Stimulated activated CD8-positive, alpha-beta memory T cell treated with anti-CD3 and anti-CD28 coated beads, Interleukin-7, amount 100 ng/mL, for 1 hour (primary cell): ENCODE measurements at regions not wholly inside any gene's neighbourhood (a gene's known extent, or its start where the extent isn't known, plus 50 kb on each side); places are given as distances from the start of the nearest gene placed in this dataset.
"Not testable (repeated sequence)": the region's sequence is repeated elsewhere in the genome, so short reads cannot be mapped to it uniquely, and the experiment has no call there.

Experiments used
- DNase-seq, 2 donors: peaks; one replicate each; pipeline ENCODE4 v3.0.0-alpha.2; 2020; ENCODE audit warnings: low read depth in 2 of 2

GRCh38 chr9:745761-746380 lies 95.6 kb upstream of the DMRT1 start:
- DNase-seq: no peak

DNA sequence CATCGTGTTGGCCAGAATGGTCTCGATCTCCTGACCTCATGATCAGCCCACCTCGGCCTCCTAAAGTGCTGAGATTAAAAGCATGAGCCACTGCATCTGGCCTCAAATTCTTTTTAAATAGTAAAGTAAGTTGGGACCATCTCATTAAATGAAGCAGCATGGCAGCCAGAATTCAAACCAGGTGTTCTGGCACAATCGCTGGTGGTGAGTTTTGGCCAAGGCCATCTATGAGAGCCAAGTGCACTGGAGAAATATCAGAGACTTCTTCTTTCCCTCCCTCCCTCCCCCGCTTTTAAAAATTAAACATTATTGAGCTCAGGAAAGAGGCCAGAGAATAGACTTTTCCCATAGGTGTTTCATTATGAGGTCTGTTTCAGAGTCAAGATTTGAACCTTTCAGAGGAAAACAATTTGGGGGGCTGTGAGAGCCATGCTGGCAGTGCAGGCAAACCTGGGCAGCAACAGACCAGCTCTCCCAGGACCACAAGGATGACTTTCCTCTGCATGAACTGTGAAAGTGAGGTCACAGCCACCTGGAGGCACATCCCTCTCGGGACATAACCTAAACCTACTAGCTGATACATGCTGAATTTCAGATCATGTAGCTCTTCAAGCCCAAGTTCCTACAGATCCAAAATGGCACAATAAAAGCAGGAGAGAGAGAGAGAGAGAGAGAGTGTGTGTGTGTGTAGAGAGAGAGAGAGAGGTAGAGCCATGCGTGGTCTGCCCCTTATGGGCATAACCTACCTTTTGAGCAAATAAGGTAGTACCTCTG lies 94.6 kb upstream of the DMRT1 start:
- no peak for DNase-seq

DNA sequence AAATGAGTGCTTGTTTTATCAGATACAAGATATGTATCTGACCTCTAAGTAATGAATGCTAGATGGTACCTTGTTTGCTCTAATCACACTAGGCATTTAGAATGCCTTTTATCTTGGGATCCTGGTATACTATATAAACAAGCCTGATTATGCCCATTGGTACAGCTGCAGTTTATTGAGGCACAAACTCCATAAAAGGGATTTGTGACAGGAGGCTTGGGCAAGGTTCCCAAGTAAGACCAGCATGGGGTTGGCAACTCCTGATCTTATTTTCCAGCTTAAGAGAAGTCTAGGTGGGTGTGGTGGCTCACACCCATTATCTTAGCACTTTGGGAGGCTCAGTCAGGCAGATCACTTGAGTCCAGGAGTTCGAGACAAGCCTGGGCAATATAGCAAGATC lies 93.9 kb upstream of the DMRT1 start:
- no peak for DNase-seq

DNA sequence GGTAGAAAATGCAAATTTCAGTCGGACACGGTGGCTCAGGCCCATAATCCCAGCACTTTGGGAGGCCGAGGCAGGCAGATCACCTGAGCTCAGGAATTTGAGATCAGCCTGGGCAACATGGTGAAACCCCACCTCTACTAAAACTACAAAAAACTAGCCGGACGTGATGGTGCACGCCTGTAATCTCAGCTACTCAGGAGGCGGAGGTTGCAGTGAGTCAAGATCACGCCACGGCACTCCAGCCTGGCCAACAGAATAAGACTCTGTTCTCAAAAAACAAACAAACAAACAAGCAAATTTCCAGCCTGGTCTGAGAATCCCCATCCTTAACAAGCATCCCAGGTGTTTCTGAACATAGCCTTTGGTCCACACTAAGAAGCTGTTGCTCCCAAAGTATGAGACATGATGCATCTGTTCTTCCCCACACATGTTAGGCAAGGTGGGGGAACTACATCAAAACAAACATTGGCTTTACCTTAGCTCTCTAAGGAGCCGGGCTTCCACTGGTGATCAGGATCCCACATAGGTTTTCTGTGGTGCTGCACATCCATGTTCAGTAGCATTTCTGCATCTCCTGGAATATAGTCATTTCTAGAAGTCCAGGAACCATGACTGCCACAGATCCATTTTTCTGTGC lies 92.5 kb upstream of the DMRT1 start:
- DNase-seq: no peak

GRCh38 chr9:749716-750115 lies 91.8 kb upstream of the DMRT1 start:
- DNase-seq: no peak

GRCh38 chr9:750249-750967 lies 91.1 kb upstream of the DMRT1 start:
- DNase-seq: no peak

GRCh38 chr9:751137-752051 lies 90.1 kb upstream of the DMRT1 start:
- DNase-seq: no peak

- DNase-seq: no peak
Measured at GRCh38 chr9:752201-752600, 89.3 kb upstream of the DMRT1 start.

- no peak for DNase-seq
Measured at GRCh38 chr9:752681-753200, 88.8 kb upstream of the DMRT1 start.

- DNase-seq: not testable (repeated sequence)
Measured at GRCh38 chr9:753734-754133, 87.8 kb upstream of the DMRT1 start.

GRCh38 chr9:754150-754931 lies 87.2 kb upstream of the DMRT1 start:
- DNase-seq: no peak

- DNase-seq: no peak
Measured at GRCh38 chr9:755454-756381, 85.8 kb upstream of the DMRT1 start.

- no peak for DNase-seq
Measured at GRCh38 chr9:757246-757881, 84.1 kb upstream of the DMRT1 start.

- no peak for DNase-seq
Measured at GRCh38 chr9:758146-758545, 83.4 kb upstream of the DMRT1 start.

DNA sequence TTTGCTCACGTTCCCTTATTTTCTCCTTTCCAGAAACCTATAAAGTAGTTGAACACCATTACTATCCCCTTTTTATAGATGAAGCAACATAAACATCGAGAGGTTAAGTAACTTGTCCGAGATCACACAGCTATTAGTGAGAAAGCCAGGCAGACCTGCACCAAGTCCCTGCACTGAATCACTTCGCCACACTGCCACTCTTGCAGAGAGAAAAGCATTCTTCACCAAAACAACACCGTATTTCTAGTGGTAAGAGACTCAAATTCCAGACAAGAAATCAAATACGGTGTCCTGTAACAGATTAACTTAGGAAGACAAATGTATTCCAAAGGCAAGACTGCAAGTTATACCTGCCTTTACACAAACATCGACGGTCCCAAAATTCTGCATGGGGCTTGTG lies 82.0 kb upstream of the DMRT1 start:
- no peak for DNase-seq

DNA sequence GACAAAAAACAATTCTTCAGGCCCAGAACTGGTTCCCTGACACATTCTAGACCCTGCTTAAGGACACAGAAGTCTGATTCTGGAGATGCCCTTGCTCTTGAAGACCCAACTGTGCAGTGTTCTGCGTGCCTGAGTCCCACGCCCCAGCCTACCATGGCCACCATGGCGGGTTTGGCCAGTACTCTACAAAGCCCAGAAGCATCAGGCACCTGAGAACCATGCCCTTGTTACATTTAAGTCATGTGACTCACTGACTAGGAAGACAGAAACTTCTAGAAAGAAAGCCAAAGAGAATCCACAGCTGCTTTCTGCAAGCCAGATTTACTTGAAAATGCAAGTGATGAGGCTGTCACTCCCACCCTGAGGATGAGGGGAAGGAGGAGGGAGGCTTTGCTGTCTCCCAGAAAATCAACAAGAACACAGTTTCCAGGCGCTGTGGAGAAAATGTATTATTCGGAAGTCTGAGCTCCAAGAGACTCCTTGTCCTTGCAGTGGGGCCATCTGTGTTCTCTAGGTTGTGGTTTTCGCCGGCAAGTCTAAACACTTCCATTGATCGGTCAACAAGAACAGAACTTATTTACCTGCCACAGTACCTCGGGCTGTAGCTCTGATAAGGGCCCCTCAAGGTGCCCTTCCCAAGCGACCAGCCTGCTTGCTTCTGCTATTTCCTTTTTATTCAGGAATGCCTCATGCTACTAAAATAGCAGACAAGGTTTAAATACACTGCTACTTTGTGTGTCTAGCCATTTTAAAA lies 81.3 kb upstream of the DMRT1 start:
- DNase-seq: no peak

DNA sequence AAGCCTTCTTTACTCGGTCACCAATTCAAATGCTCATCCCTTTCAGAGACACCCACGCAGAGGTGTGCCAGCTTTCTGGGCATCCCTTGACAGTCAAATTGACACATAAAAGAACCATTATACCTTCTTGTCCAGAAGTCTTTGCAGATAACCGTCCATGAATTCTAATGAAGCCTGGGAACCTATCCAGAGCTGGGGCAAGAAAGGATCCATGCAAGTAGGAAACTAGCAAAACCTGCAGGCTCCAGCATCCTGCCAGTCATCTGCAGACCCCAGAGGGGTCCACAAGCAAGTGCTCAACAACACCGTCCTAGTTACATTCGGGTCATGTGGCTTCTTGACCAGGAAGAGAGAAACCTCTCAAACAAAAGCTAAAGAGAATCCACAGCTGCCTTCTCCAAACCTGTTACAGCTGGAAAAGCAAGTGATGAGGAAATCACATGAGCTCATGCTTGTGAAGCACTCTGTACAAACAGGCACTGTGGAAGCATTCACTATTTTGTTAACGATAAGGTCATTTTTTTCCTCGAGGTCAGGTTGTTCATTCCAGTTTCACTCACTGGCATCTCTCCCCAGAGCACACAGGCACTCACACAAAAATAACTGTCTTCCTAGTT lies 80.2 kb upstream of the DMRT1 start:
- no peak for DNase-seq
